DMS153 (cell line): ENCODE measurements at regions not wholly inside any gene's neighbourhood (a gene's known extent, or its start where the extent isn't known, plus 50 kb on each side); places are given as distances from the start of the nearest gene placed in this dataset.

Experiments used
- DNase-seq: peaks from one replicate; lab custom pipeline; 2025; lab: John Stamatoyannopoulos, UW

DNA sequence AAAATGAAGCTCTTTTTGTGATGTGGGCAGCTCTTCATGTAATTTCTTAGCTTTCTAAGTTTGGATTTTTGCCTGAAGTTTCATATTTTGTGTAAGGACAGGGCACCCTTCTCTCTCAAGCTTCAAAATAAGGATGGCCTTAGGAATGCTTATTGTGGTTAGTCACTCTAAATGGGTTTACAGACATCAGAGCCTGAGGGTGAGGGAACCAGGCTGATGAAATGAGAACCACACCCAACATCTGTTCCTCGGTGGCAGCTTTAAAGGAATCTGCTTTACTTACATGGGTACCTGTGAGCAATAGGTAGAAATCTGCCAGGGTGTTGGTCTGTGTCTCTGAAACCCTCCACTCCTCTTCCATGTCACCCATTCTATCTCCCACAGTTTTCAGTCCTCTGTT, 174.3 kb downstream of the EMX2 start:
- DNase-seq, result no peak

GRCh38 chr10:117718986-117719920, 176.7 kb downstream of the EMX2 start:
- no peak for DNase-seq

DNA sequence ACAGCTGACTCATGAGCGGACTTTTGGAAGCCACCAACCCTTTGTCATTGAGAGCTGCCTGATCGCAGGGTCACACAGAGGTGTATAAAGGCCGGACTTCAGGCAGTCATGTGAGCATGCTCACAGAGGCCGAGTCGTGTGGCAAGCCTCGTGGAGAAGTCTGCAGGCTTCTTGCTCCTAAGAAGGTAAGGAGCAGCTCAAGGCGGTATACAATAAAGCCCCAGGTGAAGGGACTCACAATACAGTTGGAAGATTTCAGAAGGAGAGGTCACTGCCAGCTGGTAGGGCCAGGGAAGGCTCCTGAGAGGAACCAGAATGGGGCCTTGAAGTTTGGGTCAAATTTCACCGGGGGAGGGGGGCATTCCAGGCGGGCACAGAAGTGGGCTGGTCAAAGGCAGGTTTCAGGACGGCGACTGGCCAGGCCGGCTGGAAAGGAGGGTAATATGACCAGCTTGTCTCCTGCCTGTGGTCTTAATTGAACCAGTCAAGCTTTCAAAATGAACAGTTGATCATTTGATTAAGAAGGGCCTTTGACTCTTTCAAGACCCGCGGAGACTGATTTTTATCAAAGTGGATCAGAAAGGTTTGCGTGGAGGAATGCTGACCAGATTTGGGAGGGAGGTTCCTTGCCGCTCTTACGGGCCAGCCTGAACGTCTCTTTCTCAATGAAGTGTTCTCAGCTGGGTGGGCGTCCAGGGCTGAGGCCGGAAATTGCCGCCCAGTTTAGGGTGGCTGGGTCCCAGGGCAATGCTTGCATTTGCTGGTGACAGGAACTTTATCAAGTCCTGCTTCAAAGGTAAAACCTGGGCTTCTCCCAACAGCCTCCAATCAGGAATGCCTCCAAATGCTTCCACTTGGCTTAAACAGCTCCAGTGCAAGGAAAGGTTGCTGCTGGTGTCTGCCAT, 178.6 kb downstream of the EMX2 start:
- no peak for DNase-seq

DNA sequence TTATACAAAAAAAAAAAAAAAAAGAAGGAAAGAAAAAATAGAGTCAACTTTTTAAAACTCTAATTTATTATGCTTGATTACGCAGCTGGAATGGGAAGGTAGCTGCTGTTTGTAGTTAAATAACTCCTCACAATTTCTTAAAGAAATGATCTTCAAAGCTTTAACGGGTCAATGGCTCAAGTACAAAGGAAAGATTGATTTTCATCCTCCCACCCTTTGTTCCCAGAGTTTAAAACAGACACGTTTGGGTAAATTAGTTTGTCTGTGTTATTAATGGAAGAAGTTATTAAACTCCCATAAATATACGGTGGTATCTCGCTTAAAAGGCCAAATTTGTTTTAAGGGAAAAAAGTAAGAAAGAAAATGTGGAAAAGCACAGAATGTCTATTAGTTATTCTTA, 179.3 kb downstream of the EMX2 start:
- no peak for DNase-seq

GRCh38 chr10:117723343-117723742, 180.8 kb downstream of the EMX2 start:
- DNase-seq, result no peak

- DNase-seq, result no peak
These were observed 183.4 kb downstream of the EMX2 start for GRCh38 chr10:117725993-117726392.

DNA sequence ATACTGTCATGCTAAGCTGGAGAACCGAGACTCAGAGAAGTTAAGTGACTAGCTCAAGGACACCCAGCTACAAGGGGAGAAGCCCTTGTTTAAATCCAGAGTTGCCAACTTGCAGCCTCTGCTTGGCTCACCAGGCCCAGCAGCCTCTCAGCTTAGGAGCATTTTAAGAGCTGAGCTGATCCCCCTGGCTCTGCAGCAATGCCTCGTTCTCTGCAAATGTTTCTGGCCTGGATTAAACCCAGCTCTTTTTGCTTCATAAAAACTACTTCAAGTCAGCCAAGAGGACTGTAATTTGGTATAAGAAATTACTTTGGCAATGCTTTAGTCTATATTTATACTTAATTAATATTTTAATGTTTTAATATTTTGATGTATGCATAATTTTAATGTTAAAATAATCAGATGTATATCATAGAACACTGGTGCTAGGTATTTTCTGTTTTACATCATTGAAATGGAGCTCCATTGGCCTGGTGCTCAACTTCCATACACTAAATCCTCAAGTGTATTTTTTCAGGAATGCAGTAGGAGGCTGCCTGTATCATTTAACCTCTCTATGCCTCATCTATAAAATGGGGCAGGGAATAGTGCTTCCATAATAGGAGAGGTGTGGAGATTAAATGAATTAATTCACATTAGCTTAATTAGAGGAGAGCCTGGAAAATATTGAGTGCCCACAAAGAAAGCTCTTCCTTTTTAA, 184.2 kb downstream of the EMX2 start:
- no peak for DNase-seq

DNA sequence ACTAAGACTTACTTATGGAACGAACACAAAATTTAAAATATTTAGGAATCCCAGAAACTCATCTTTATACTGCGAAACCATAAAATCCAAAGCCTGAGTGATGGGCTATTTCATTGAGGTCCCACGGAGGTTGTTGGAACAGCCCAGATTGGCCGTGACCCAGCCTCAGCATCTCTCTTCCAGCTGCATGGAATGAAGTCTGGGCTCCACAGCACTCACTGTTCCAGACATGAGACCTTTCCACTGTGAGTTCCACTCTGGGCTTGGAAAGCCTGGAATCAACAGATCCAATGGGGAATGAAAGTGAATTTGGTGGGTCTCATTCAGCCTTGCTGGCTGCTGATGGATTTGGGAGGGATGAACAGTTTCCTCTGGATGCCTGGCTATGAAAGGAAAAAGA, 184.9 kb downstream of the EMX2 start:
- no peak for DNase-seq

- no peak for DNase-seq
These were observed 185.5 kb downstream of the EMX2 start for GRCh38 chr10:117728087-117728486.

DNA sequence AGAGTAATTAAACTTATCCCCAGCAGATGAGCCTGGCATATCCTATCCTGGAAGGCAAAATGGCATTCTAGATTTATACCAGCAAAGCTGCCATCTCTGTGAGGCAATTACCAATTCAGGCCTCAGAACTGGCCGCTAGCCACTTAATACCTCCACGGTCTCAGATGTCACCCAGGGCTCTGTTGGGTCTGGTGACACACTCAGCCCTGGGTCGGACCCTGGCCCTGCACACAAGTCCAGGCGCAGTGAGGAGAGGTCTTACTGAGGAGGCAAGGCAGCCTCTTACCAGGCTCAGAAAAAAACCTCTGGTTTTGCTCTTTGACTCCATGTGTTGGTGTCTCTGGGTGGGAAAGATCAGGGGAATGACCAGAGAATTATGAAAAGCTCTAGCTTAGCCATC, 186.6 kb downstream of the EMX2 start:
- no peak for DNase-seq

DNA sequence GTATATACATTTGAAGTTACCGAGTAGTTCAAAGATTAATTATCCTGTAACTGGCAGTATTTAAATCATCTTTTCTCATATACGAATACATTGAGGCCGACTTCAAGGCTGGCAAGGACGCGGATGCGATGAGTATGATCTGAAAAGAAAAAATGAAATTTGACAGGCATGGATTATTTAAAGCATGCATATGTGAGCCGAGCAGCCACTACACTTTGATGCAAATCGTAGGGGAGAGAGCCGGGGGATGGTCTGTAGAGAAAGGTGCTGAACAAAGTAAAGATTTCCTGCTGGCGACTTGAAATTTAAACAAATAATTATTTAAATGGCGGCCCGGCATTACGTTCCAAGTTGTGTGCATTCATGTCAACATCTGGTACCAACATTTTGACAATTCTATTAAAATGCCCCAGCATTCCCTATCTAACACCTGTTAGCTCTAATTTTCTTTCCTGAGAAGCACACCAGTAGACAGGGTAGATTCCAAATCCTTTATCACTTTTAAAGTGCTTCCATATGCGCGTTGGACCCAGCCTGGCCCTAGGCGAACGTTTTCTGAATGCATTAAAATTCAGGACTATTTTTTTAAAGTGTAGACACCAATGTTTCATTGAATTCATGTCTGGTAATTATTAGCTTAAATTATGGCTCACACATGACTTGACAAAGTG, 188.7 kb downstream of the EMX2 start:
- DNase-seq, result no peak

DNA sequence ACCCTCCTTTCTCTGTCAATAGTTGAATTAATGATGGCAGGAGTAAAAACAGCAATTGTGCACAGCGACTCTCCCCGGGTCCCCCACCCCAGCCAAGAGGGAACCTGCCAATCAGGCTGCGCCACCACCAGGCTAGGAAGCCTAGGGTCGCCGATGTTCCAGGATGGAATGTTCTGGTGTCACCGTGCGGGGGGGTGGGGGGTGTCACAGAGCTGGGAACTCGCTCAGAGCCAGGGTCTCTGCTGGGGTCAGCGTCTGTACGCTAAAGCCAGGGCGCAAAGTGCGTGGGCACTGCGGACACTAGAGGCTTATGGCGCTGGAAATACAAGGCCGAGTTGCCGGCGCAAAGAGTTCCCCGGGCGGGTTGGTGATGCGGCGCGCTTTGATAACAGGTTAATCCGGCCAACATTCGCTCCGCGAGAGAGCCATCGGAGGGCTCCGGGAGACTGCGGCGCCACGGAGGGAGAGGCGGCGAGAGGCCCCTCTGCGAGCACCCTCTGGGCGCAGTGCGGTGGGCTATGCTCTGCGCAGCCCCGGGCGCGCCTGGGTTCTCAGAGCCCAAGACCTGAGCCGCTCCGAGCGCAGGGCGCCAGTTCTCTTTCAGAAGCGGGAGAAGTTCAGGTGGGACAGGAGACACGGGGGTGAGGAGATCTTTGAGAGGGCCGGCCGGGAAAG, 192.3 kb downstream of the EMX2 start:
- DNase-seq, result no peak

DNA sequence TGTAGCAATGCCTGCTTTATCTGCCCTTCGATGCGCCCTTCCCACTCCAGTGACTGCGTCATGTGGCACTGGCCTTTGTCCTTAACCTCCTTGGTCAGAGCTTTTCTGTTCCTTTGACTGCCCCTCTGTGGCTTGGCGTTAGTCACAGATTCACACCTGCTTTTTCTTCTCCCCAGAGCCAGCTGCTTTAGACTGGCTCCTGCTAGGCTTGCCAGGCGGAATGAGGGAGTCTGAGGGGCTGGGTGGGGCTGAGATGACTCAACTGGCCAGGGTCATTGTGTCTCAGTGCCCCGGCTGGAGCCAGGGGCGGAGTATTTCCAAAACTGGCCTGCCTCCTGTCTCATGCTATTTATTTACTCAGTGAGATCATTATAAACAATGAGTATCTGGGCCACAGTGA, 194.1 kb downstream of the EMX2 start:
- DNase-seq, result no peak

DNA sequence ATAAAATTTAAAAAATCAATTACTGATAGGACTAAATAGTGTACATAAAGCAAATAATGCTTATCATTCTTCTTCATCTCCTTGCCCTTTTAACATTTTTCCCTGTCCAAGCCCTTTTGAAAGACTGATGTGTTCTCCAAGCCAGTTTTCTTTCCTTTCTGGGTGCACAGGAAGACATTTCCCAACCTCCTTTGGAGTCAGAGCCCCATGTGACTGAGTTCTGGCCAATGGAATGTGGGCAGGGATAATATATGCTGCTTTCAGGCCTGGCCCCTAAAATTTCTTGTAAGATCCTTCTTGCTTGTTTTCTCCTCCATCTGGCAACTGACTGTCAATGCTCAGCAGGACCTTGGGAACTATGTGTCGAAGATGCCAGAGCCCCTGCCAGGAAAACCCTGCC, 197.5 kb downstream of the EMX2 start:
- DNase-seq, result no peak

- no peak for DNase-seq
These were observed 198.2 kb downstream of the EMX2 start for GRCh38 chr10:117740691-117741222.

DNA sequence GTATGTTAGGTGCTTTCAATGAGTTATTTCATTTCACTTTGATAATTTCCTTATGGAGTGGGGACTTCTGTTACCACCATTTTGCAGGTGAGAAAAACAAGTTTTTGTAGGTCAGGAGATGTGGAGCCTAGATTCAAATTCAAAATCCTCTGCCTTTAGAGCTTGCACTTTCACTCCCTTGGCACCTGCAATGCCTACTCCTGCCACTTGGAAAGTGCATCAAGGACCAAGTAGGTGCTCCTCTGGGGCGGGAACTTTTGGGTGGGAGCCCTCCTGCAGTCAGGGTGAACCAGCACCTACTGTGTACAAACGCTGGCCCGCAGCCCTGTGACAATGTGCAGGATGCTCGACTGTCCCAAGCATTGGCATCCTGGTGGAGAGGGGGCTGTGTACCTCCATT, 199.0 kb downstream of the EMX2 start:
- no peak for DNase-seq

DNA sequence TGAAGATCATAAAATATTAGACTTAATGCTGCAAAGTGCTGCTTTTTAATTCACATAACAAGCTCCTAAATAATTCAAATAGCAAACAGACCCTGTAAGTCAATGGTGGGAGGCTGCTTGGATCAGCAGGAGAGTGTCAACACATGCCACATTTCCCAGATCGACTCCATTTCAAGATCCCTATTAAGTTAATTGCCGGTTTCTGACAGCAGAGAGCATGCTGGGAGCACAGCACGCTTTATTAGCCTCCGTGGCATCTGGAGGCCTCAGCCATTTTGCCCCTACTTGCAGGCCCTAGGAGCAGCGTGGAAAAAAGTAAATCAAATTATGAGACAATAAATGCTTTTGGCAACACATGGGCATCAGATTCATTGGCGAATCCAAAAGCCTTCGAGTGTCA, 201.0 kb downstream of the EMX2 start:
- DNase-seq, result no peak

DNA sequence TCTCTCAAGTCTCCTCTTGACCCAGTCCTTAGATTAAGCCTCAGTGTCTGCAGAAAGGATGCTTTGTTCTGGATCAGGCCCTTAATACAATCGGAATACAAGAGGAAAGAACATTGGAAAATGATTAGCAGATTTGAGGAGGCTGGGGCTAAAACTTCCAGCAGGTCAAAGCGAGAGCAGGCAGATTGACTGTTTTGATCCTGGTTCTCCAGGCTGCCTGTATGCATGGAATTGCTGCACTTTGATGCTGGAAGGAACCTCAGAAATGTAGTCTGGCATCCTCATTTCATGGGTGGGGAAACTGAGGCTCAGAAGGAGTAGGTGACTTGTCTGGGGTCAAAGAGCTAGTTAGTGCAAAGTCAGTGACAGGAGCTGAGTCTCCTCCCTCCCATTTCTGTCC, 202.8 kb downstream of the EMX2 start:
- no peak for DNase-seq

- DNase-seq, result no peak
These were observed 204.2 kb downstream of the EMX2 start for GRCh38 chr10:117746541-117747448.

GRCh38 chr10:117747636-117748035, 205.1 kb downstream of the EMX2 start:
- DNase-seq, result no peak
